Left colon (tissue), 2 donors: ENCODE measurements at regions not wholly inside any gene's neighbourhood (a gene's known extent, or its start where the extent isn't known, plus 50 kb on each side); places are given as distances from the start of the nearest gene placed in this dataset.

Experiments used
- ATAC-seq: fragments of 200-7000 bp; cut with Tn5 transposase; one replicate; pipeline ENCODE4 v1.9.1; 2020; ENCODE audit warnings: mild to moderate bottlenecking, moderate library complexity
- DNase-seq, 2 donors: peaks; one replicate each; pipeline ENCODE4 v3.0.0-alpha.2; 2020
- intact Hi-C, 2 donors: fragments of 100-400 bp; cut with DNase I in 1 of 2; cut with micrococcal nuclease in 1 of 2; formaldehyde crosslinking; loops; one replicate each; pipeline versions ENCODE4 v1.11.2 to v1.14.0; 2022; cut with DNase I, micrococcal nuclease
- donor health status: DM: no; HTN: no; CAD: no.
- donor health status: DM: yes; HTN: yes; CAD: no.

- intact Hi-C loops, result no loop called here
- DNase-seq, result no peak
These were observed 200.4 kb downstream of the DKK1 start for GRCh38 chr10:52514481-52514880.

DNA sequence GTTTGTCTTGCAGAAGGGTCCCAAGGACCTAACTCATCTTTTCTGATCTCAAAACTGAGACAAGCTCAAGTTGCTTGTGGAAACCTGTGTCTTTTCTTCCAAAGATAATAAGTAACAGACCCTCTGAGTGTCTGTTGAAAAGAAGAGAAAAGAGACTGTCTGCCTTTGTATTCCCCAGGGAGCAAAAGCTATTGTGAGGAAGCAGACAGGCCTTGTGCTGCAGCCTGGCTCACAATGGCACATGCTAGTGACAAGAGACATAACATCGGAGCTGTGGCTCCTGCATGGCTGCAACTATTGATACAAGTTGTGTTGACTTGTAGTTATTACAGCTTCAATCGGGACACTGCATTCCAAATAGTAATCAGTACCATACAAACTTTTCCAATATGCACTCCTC lies 202.9 kb downstream of the DKK1 start:
- no peak for DNase-seq
- intact Hi-C loops, result no loop called here
- no peak for ATAC-seq

More at GRCh38 chr10:52514481-52514880, 200.4 kb downstream of the DKK1 start:
- ATAC-seq, result no peak

- intact Hi-C loops, result no loop called here
- no peak for DNase-seq
- no peak for ATAC-seq
These were observed 209.6 kb downstream of the DKK1 start for GRCh38 chr10:52523696-52524095.

GRCh38 chr10:52525761-52526160 lies 211.7 kb downstream of the DKK1 start:
- ATAC-seq (no peak), DNase-seq (no peak)
- intact Hi-C loops, result no loop called here

DNA sequence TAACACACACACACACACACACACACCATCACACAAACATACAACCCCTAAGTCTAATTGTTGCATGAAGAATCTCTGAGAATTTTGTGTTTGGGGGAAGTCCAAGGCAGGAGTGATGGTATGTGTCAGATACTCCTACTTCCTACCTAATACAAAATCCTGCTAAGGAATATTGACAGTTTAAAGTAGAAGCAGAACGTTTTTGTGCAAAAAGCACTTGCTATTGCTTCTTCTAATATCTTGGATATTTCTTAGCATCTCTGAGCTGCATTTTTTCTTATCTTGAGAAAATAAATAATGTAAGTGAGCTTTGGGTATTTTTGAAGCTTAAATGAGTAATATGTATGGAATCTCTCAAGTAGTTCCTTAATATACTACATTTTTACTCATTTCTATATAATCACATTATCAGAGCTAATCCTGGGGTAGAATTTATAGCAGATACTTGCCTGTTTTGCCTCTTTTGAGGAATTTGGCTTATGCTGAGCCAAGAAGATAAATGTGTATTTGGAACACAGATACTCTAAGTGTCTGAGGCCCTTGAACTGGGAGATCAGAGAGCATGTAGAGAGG lies 212.3 kb downstream of the DKK1 start:
- no peak for DNase-seq
- intact Hi-C loops, result no loop called here

DNA sequence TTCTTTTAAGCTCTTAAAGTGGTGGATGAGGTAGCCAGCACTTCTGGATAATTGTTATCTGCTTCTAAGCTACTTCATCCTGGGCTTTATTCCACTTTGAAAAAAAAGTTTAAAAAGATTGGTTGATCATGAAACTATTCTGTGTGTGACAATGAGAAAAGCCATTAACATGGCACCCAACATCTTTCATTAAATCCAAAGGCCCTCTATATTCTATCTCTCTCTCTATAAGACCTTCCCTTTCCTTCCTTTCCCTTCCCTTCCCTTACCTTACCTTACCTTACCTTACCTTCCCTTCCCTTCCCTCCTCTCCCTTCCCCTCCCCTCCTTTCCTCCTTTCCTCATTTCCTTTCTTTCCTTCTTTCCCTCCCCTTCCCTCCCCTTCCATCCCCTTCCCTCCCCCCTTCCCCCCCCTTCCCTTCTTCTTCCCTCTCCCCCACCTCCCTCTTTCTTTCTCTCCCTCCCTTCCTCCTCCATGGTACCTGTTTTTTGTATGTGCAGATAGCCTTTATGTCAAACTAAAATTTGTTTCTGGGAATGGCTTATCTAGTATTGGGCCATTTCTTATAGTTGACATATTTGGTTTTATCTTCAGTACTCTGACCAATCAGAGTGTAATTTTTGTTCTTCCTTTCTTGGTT lies 218.7 kb downstream of the DKK1 start:
- intact Hi-C loops, result no loop called here
- ATAC-seq, result no peak
- no peak for DNase-seq

More for the DNA sequence above, 212.3 kb downstream of the DKK1 start:
- no peak for ATAC-seq

- DNase-seq (no peak), ATAC-seq (no peak)
- intact Hi-C loops, result no loop called here
These were observed 219.9 kb downstream of the DKK1 start for GRCh38 chr10:52533986-52534385.

DNA sequence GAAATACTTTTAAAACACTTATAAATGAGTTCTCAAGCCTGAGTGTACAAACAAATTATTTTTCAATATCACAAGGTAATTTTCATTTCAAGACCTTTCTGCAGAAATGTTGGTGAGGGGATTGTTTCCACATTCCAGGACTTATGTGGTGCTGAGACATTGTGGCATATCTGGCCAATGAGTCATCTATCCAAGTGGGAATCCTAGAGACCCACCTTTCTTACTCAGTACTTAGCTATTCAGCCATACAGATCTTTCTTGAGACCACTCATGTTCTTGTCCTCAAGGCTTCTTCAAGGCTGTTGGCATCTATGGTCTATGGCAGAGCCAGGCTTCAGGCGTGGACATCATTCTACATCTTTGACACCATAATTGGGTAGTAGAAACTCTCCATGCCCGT lies 225.4 kb downstream of the DKK1 start:
- intact Hi-C loops, result no loop called here
- no peak for ATAC-seq

GRCh38 chr10:52540479-52540984 lies 226.5 kb downstream of the DKK1 start:
- ATAC-seq (no peak), DNase-seq (no peak)

More for the DNA sequence above, 225.4 kb downstream of the DKK1 start:
- DNase-seq, result no peak

DNA sequence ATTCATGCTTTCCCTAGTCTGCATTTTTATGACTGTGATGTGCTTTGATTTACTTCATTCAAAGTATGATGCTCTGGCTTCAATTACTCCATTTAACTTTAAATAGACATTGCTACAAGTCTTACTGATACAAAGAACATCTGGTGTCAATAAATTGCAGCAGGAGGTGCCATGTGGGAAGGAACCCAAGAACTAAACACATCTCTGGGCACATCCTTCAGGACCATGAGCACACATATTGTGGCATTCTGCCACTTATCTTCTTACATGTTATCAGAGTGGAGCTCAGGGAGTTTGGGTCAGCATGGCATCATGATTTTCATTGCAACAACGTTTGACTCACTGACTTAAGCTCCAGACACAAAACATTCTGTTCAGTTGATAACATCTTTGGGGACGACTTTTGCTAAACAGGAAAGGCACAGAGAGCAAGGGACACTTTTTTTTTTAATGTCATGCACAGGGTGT lies 227.0 kb downstream of the DKK1 start:
- DNase-seq, result no peak
- intact Hi-C loops, result no loop called here
- no peak for ATAC-seq

More at GRCh38 chr10:52540479-52540984, 226.5 kb downstream of the DKK1 start:
- intact Hi-C loops, result no loop called here

GRCh38 chr10:52542906-52543305 lies 228.8 kb downstream of the DKK1 start:
- DNase-seq, result no peak
- no peak for ATAC-seq
- intact Hi-C loops, result no loop called here

- DNase-seq (no peak), ATAC-seq (no peak)
- intact Hi-C loops, result no loop called here
These were observed 221.5 kb downstream of the MBL2 start for GRCh38 chr10:52551046-52551445.

DNA sequence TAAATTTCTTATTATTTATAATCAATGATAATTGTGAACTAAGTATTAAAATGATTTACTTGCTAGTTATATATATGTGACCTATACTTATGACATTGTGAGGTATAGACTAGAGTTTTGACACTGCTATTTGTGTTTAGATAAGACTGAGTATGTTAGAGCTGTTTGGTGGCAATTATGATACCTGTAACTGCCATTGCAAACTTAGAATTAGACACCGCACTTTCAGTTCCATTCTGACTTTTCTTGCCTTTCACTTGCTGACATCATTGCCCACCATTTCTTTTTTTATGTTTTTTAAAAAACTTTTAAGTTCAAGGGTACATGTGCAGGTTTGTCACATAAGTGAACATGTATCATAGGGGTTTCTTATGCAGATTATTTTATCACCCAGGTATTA lies 214.5 kb downstream of the MBL2 start:
- intact Hi-C loops, result no loop called here
- ATAC-seq (no peak), DNase-seq (no peak)

- no peak for DNase-seq
These were observed 211.3 kb downstream of the MBL2 start for GRCh38 chr10:52561322-52561721.

DNA sequence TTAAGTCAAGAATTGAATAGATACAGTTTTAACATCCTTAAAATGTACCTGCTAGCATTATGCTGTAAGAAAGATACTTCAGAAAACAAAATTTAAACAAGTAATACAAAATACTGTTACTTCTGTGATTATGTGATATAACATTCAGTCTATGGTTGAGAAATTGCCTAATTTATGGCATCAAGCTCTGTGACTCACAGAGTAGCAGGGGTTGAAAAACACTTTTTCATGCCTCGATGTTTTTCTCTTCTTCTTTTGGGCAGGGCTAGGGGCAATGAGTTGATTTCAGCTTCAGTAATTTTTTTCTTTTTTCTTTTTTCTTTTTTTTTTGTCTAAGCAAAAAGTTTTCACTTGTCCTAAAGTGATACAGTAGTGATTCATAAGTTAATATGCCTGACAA lies 209.2 kb downstream of the MBL2 start:
- no peak for DNase-seq
- intact Hi-C loops, result no loop called here
- ATAC-seq, result no peak

More at GRCh38 chr10:52561322-52561721, 211.3 kb downstream of the MBL2 start:
- intact Hi-C loops, result no loop called here
- no peak for ATAC-seq

GRCh38 chr10:52566471-52567246 lies 205.9 kb downstream of the MBL2 start:
- DNase-seq, result no peak
- no peak for ATAC-seq
- intact Hi-C loops, result no loop called here

GRCh38 chr10:52567247-52567580 lies 205.4 kb downstream of the MBL2 start:
- ATAC-seq (no peak), DNase-seq (no peak)
- intact Hi-C loops, result no loop called here

- intact Hi-C loops, result no loop called here
- DNase-seq, result no peak
- ATAC-seq, result no peak
These were observed 204.3 kb downstream of the MBL2 start for GRCh38 chr10:52568309-52568708.

DNA sequence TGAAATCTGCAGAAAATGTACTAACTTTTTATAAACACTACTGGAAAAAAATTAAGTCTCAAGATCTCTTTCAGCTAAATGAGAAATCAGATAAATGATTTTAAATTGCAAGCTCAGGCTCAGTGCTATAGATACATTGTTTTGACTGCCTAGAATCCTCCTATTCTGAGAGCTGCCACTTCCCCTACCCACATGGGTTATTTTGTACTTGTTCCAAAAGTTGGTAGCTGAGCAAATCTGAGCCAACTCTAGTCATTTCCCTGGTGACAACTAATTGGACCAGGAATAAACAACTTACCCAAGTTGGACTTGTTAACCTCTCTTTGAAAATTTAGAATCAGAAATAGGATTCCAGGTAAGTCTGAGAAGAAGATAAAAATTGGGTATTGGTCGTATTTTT lies 202.1 kb downstream of the MBL2 start:
- intact Hi-C loops, result no loop called here
- DNase-seq, result no peak
- ATAC-seq, result no peak

DNA sequence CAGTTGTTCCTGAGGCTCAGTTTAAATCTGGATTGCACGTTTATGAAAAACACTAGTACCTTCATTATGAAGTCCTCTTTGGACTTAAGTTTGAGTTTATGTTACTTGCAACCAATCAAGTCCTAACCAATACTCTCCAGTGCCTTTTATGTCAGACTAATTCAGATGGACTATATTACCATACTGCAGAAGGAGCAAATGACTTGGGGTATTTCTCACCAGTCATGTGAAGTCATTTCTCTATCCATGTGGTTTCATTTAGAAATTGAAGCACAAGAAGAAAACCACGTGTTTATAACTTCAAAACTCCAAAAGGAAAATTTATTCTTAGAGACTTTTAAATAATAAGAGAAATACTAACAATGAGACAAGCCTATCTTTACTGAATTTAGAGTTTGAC lies 201.6 kb downstream of the MBL2 start:
- DNase-seq (no peak), ATAC-seq (no peak)
- intact Hi-C loops, result no loop called here
